GM21390 (cell line): ENCODE measurements at regions not wholly inside any gene's neighbourhood (a gene's known extent, or its start where the extent isn't known, plus 50 kb on each side); places are given as distances from the start of the nearest gene placed in this dataset.
A peak's percentile ranks its signal among the peaks of the same experiment; 100 is the strongest.

Source experiments
- ATAC-seq: cut with Tn5 transposase; IDR thresholded peaks from one replicate; pipeline ENCODE4 v1.9.1; 2021; ENCODE audit not compliant: unreplicated experiment

DNA sequence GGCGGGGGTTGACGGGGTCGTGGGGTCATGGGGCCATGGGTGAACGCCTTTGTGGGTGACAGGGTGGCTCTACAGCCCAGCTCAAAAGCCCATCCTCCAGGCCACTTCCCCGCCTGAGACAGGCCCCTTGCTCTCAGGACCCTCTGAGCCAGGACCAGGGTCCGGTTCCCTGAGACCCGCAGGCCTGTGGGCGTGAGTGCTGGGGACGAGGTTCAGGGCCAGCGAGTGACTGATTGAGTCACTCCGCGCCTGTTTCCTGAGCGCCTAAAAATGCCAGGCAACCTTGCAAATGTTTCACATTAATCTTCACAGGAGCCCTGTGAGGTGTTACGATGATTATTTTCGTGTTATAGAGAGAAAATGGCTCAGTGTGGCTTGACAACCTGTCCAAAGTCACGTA lies 97.8 kb downstream of the ZNF674 start:
- ATAC-seq = no peak

DNA sequence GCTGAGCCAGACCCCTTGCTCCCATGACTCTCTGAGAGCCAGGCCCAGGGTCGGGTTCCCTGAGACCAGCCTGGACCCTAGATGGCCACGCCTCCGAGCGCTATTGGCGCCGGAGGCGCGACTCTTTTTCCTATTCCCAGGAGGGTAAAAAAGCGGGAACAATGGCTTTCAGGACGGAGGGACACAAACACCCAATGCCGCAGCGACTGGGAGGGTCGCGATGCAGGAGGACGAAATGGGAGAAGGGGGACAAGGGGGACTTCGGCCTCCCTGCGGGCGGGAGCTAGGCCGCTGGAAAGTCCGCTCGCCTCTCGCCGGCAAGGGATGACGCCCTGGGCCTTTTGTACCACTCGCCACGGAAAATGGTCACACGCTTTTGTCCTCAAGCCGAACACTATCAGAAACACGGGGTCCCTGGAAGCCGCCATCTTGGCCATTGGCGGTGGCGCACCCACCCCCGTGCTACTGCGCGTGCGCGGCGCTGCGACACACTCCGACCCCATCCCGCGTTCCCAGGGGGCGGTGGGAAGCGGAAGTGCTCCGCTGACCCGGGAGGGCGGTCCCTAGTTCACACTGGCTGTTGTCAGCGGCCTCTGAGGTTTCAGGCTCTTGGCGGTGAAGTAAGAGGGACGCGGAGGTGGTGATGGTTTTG lies 98.4 kb downstream of the ZNF674 start:
- ATAC-seq = peak; percentile 97

DNA sequence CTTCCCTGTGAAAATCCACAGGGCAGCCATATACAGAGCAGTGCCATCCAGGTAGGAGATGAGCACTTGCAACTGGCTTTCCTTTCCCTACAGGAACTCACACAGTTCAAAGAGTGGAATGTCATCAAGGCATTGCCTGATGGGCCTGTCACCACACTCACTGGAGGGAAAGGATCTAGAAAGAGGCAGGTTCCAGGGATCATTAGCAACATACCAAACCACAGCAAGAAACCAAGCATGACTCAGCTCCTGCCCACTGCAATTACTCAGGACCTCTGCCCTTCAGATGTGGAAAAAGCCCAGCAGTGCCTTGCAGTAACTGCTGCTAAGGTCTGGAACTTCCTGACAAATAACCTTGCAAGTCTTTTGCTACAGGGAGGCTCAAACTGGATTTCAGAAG lies 101.2 kb downstream of the ZNF674 start:
- ATAC-seq = no peak

DNA sequence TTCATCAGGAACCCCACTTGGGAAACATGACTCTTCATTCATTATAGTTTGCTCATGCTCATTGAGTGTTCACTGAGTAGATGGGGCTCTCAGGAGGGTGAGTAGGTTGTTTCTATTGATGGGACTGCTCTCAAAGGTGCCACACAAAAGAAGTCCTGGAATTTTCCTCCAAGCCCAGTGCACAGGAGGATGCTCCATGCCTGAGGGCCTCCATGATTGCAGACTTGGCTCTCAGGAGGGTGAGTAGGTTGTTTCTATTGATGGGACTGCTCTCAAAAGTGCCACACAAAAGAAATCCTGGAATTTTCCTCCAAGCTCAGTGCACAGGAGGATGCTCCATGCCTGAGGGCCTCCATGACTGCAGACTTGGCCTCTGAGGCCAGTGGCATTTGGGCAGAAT lies 108.5 kb downstream of the ZNF674 start:
- ATAC-seq = no peak

DNA sequence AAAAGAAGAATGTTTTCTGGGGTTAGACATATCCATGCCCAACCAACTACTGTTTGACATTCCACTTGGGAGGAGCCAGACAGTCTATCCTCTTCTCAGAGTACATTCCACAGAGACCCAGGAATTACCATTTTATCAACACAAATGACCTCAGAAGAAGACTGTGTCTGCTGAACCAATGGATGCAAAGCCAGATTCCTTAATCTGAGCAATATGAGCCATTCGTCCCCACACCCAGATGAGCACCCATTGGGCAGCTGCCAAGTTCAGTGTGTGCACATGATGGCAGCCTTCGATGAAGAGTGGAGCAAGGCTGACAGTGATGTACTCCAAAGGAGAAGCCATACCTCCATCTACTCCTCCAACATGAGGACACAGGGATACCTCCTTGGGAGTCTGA lies 111.3 kb downstream of the ZNF674 start:
- no peak for ATAC-seq

DNA sequence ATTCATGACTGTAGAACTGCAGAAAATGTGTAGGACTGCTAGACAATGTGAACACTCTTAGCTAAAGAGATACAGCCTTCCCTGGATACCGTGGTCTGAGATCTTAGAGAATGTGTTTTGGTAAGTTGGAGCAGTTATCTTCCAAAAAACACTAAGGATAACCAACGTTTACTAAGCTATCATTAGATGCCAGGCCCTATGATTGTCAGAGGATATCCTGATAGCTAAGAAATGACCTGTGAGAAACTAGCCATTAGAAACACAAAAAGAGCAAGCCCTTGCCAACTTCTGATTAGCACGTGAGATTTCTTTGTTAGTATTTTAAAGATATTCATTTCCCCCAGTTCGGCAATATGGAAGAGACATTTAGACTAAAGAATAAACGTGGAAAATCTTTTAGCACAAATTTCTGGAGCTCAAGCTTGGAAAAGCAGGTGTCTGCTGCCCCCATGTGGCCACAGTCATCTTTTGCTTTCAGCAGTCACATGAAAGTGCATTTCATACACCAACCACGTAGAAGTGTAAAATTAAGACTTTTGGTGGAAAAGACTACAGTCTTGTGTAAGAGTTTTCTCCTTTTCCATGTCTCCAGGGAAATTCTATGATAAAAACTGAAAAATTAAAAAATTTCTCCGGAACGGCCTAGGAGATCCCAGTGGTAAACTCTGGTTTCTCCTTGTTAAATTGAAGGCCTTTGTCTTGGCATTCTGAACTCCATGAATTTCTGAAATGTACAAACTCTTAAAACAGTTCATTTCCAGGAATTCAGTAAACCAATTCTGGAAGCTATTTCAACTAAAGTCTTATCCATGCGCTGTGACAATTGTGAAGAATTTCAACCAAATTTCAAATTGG lies 136.4 kb downstream of the ZNF674 start:
- no peak for ATAC-seq

DNA sequence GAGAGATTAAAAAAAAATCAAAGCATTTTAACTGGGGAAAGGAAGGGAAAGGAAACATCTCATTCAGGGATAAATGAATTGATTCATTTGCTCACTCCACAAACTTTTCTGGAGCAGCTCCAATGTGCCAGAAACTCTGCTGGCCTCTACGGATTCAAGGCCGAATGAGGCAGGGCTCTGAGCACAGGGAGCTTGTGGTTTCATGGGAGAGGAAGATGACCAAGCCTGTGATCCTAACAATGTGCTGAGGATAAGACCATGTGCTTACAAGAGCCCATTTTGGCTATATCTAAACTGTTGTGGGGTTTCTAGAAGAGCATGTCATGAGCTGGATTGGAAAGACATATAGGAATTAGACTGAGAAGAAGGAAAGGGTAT lies 137.5 kb downstream of the ZNF674 start:
- ATAC-seq = no peak

DNA sequence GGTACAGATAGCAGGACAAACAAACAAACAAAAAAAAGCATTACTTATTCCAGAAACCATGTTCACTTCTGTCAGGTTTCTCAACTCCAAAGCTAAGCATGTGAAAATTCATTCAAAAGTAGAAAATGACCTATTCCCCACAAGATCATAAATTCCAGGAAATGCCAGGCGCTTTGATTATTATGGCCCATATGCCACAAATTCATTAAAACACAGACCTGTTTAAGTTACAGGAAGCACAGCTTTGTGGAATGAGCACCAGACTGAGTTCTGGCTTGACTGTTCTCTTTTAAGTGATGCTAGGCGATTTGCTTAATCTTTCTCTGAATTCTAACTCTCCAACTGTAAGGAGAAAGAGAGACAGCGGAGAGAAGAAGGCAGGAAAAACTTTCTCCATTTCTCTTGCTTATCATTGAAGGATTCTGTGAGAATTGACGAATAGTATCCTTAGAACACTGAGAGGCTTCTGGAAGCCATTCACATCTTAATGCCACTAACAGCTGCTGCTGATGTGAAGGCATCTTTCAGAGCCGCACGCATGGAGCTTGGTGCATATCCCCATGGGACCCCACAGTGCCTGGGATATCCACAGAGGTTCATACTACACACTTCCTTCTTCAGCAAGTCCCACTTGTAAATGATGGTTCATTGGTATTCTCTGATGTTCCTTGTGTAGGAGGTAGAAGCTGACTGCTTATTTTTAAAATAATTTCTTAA lies 138.0 kb downstream of the ZNF674 start:
- no peak for ATAC-seq

DNA sequence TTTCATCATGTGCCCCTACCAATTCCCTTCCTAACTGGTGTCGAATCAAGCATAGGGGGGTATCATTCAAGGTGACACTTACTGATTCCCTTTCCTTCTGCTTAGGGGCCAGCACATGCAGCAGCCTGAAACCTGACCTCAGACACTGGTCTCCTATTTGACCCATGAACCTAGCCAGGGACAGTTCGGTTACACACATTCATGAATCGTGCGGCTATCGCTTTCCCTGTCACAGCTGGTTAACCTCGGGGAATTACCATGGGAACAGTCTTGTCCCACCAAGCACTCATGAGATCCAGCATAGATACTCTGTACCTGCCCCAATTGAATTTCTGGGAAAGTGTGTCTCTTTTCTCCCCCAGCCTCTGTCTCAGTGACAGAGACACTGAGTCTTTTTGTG lies 140.4 kb downstream of the ZNF674 start:
- ATAC-seq = no peak

DNA sequence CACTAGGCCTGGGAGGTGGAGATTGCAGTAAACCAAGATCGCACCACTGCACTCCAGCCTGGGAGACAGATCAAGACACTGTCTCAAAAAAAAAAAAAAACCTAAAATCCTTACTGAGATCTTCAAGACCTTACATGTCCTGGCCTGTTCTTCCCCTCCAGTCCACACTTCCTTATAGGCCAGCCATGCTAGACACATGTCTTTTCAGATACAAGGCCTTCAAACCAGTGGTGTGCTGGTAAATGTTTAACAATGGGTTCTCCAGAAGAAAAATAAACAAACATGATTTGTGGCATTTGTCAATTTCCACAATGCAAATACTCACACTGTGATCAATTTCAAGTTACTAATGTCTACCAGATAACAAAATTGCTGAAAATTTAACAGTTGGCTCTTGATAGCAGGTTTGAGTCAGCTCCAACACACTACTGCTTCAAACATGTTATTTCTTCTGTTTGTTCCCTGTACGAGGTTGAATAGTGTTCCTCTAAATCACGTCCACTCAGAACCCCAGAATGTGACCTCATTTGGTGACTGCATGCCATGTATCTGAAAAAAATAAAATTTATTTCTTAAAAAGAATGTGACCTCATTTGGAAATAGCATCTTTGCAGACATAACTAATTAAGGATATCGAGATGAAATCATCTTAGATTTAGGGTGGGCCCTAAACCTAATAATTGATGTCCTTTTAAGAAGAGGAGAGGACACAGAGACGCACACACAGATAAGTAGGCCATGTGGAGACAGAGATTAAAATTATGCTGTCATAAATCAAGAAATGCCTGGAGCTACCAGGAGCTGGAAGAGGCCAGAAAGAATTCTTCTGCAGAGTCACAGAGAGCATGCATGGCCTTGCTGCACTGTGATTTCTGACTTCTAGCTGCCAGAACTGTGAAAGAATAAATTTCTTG lies 144.4 kb downstream of the ZNF674 start:
- no peak for ATAC-seq

DNA sequence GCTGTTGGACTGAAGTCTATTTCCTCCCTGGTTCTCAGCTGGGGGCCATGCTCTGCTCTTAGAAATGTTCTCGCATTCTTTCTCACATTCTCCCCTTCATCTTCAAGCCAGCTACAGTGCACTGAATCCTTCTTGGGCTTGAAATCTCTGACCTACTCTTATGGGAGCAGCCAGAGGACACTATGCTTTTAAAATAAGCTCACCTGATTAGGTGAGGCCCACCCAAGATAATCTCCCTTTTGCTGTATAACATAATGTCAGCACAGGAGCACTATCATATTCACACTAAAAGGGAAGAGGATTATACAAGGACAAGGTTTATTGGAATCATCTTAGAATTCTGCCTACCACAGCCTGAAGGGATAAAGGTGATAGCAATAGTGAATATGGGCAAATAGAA lies 146.3 kb downstream of the ZNF674 start:
- ATAC-seq = no peak

DNA sequence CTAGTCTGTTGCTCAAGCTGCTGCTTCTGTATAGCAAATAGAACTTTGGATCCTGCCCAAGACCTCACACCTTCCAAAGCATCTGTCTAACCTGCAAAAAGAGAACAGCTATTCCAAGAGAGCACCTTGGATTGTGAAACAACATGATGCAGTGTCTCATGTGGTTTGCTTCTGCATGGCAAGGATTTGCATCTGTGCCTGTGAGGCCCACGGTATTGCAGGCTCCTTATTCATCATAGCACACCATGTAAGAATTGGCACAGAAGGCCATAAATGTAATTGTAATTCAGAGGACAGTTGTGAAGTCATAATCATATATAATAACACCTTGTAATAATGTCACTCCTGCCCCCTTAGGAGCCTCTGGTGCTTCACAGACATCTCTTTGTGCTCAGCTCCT lies 147.1 kb downstream of the ZNF674 start:
- no peak for ATAC-seq

DNA sequence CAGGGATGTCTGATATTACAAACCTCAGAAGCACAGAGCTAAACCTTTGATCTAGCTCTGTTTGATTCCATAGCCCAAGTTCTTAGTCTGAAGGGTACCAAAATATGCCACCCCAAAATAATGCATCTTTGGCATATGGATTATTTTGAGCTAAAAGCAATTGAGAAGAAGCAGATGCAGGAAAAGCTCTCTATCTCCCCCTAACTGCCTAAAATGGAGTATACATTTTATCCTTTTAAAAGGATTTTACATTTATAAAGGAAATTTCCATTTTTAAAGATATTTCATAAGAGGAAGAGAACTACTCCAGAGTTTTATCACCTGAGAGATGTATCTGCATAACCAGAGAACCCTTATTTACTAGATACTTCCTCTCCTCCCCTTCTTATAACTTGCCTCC lies 158.7 kb downstream of the ZNF674 start:
- ATAC-seq = no peak

DNA sequence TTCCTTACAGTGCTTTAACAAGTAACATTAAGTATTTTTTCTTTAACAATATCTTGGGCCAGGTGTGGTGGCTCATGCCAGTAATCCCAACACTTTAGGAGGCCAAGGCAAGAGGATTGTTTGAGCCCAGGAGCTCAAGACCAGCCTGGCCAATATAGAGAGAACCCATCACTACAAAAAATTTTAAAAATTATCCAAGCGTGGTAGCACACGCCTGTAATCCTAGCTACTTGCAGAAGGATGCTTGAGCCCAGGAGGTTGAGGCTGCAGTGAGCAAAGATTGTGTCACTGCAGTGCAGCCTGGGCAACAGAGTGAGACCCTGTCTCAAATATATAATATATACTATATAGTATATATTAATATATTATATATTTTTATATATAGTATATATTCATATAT lies 162.2 kb downstream of the ZNF674 start:
- ATAC-seq = no peak

DNA sequence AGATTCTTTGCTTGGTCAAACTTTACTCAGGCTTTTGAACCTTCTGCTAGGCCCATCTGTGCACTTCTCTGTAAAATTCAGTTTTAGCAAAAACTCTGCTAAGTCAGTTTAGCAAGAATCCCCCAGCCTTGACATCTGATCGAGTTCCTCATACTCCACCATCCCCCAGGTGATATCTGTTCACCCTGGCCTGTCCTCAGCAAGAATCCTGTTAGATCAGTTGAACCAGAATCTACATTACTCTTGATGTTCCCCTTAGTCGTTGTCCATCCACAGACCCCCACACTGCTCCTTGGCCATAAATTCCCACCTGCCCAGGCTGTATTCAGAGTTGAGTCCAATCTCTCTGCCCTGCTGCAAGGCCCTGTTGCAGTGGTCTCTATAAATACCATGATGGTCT lies 162.6 kb downstream of the ZNF674 start:
- no peak for ATAC-seq

DNA sequence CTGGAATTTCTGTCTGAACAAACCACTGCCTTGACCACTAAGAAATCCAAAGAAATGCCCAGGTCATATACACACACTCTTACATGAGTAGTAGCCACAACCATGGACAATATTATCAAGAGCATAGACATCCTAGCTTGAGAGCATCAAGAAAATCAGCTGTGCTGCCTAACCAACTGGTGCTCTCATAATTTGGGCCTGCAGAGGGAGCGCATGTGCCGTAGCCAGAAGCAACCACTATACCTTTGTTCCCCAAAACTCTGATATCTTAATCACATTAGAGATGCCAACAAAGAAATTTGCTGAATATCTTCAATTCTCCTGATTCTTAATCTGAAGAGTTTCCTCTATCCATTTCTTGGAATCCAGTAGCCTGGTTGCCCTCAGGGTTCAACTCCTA lies 163.6 kb downstream of the ZNF674 start:
- no peak for ATAC-seq

DNA sequence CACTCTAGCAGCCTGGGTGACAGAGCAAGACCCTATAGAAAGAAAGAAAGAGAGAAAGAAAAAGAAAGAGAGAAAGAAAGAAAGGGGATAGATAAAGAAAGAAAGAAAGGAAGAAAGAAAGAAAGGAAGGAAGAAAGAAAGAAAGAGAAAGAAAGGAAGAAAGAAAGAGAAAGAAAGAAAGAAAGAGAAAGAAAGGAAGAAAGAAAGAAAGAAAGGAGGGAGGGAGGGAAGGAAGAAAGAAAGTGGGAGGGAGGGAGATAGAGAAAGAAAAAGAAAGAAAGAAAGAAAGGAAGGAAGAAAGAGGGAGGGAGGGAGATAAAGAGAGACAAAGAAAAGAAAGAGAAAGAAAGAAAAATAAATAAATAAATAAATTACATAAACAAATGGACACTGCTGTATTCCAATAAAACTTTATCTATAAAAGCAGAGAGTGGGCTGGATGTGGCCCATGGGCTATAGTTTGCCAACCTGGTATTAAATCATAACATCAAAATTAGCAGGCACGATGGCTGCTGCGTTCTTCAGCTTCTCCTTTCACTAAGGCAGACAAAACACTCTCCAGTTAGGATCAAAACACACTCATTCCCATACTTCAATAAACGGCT lies 165.0 kb downstream of the ZNF674 start:
- ATAC-seq = no peak

DNA sequence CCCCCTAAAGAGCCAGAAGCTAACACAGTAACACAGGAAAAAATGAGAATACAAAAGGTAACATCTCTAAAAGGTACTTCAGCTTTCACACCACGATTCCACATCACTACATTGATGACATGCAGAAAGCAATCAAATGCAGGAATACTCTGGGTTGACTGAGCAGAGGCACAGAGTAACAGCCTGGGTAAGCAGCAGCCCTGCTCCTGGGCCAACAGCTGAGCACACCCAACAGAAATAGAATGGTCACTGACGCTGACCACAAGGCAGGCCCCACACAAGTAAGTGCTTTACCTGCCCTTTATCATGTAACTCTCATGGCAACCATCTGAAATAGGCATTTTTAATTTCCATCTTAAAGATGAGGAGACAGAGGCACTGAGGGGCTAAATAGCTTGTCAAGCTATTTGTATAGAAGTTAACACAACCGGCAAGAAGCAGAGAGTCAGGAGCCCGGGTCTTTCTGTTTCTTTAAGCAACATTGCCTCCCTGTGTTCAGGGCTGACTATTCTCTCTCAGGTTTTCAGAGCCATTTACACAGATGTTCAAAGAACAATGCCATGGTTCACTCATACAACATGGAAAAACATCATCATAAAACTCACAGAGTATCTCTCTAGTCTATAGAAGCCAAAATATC lies 168.9 kb downstream of the ZNF674 start:
- ATAC-seq = no peak

DNA sequence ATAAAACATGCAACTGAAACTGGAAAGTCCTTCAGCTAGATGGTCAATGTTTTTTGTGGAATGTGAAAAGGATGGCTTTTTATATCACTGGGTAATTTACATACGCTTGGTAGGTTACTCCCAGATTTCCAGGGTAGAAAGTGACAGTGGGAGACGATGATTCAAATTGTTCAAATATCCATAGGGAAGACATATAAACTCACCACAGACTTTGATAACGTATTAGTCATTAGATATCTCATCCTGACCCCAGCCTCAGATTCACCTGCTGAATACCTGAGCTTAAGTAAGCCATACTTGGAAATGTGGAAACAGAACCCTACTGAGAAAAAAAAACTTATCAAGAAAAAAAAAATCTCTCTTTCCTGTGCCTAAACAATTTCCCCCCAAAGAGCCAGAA lies 169.4 kb downstream of the ZNF674 start:
- ATAC-seq = no peak

DNA sequence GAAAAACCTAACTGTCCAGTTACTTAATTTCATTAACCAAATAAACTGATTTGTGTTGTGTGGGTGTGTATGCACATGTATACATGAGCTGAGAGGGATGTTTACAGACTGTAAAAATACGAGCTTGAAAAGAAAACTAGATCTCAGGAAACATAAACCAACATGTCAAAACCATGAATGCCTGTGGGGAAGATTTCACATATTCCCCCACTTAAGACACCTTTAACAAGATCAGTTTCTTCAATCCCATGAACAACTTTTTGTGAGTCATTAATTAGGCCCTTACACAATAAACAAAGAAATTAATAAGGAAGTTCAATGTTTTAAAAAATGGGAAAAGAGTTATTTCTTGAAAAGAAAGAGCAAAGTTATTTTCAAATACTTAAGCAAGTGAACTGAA lies 170.8 kb downstream of the ZNF674 start:
- ATAC-seq = no peak
